ENCODE measurements at regions not wholly inside any gene's neighbourhood (a gene's known extent, or its start where the extent isn't known, plus 50 kb on each side); places are given as distances from the start of the nearest gene placed in this dataset.

DNA sequence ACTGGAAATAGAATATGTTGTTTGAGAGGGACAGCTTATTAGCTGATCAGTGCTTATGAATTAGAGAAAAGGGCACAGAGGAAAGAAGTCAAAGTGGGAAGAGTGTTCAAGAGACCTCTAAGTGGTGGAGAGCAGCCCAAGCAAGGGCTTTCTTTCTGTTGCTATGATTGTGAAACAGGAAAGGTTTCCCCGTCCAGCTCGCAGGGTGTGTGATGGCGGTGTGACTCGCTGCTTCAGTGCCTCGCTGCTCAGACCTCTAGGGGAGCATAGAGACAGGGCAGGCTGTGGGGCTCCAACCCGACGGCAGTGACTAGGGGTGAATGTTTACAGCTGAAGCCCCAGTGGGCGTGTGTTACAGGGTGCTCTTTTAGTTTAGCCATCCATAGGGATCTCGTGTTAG is 166.5 kb upstream of the COPS8 start:
- Histone ChIP-seq H3K27ac (ENCODE audit: low read depth, low read length) (no peak overlapping the region), H4K5ac (ENCODE audit: insufficient read length, low read depth, low read length) (no peak overlapping the region), H3K79me1 (ENCODE audit: low read depth, low read length) (no peaks in the 10 kb centered on the region), H4K91ac (replicated peaks; ENCODE audit: insufficient read length, low read length) (no peak overlapping the region), H2BK5ac (ENCODE audit: low read depth, low read length) (no peak overlapping the region), H4K8ac (ENCODE audit: extremely low read depth, insufficient read depth, low read length) (no peak overlapping the region), H2BK120ac (replicated peaks; ENCODE audit: low read depth, low read length) (no peak overlapping the region), H3K23me2 (ENCODE audit: low read depth, low read length) (no peaks in the 10 kb centered on the region), H3K9ac (replicated peaks in 1 of 4; ENCODE audit: extremely low read depth in 1 of 4, low read depth in 3 of 4, low read length in 3 of 4) (no peak overlapping the region), H3K14ac (ENCODE audit: insufficient read length) (no peak overlapping the region), H3K18ac (ENCODE audit: extremely low read depth, low read length) (no peak overlapping the region), H3K4me1 (replicated peaks in 1 of 4; ENCODE audit: control insufficient read depth in 3 of 4, insufficient read depth in 4 of 4, low read length in 3 of 4) (no peaks in the 10 kb centered on the region; a peak in 1 of 7 replicates), H3K4me3 (ENCODE audit: extremely low read depth in 1 of 4, insufficient read depth in 2 of 4, low read depth in 3 of 4, low read length in 4 of 4) (no peak overlapping the region), H3K36me3 (ENCODE audit: control insufficient read depth in 2 of 4, insufficient read depth in 4 of 4, low read length in 3 of 4) (no peaks in the 10 kb centered on the region), H2AK5ac (ENCODE audit: low read depth, low read length) (no peak overlapping the region), H2AFZ (ENCODE audit: low read length) (no peak overlapping the region), H3K9me3 (ENCODE audit: insufficient read depth in 2 of 2, low read depth in 1 of 2, low read length in 1 of 2) (no peaks in the 10 kb centered on the region), H4K20me1 (replicated peaks in 1 of 2; ENCODE audit: control insufficient read depth in 1 of 2, insufficient read depth in 2 of 2, low read length in 2 of 2) (no peaks in the 10 kb centered on the region), H2BK12ac (ENCODE audit: low read depth, low read length) (no peak overlapping the region), H3K4ac (replicated peaks; ENCODE audit: insufficient read length, low read depth, low read length) (no peak overlapping the region), H2BK15ac (ENCODE audit: low read length) (no peak overlapping the region), H3K4me2 (ENCODE audit: insufficient read depth in 1 of 2, low read depth in 2 of 2, low read length in 2 of 2) (no peak overlapping the region), H3K23ac (ENCODE audit: insufficient read length) (no peak overlapping the region), H3K79me2 (ENCODE audit: control insufficient read depth in 1 of 2, insufficient read depth in 2 of 2, low read length in 2 of 2) (no peaks in the 10 kb centered on the region), H3K56ac (replicated peaks; ENCODE audit: insufficient read length, low read depth, low read length) (no peak overlapping the region), H3K27me3 (replicated peaks in 1 of 4; ENCODE audit: control insufficient read depth in 3 of 4, extremely low read depth in 1 of 4, insufficient read depth in 3 of 4, low read length in 3 of 4) (no peaks in the 10 kb centered on the region), H2BK20ac (ENCODE audit: low read length) (no peak overlapping the region)
- POLR2A ChIA-PET (ENCODE audit: partially characterized antibody), result no interaction called here
- TF ChIP-seq, protein P1, sequence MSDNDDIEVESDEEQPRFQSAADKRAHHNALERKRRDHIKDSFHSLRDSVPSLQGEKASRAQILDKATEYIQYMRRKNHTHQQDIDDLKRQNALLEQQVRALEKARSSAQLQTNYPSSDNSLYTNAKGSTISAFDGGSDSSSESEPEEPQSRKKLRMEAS (IDR thresholded peaks at IDR 0.05), result no peak
- peak in 1 of 2 experiments; percentile 5; a peak in 1 of 4 replicates for TF ChIP-seq RAD21 (IDR thresholded peaks at IDR 0.05 in 1 of 2, conservative IDR thresholded peaks at IDR 0.05 in 1 of 2; ENCODE audit: low read depth in 2 of 2, low read length in 2 of 2)
- no peak for FAIRE-seq
- CTCF ChIA-PET (ENCODE audit: partially characterized antibody), result interaction anchor here (1.1 to 1.5 kb wide), 5 partner anchors 9 to 569 kb away, joined by 3 read pairs; no protein-coding TSS in a partner anchor
- no peak for DNase-seq (ENCODE audit: low read depth in 1 of 2, low spot score in 2 of 2)
- WGBS, 2 experiments (ENCODE audit: extremely low coverage in 1 of 2, insufficient coverage in 1 of 2, insufficient read length in 1 of 2, insufficient replicate concordance in 2 of 2, low coverage in 1 of 2, low lambda C conversion rate in 2 of 2, missing lambda C conversion rate in 1 of 2), result 88% methylated on average over 9 of the region's 9 CpGs; no CpG with 5 or more reads in 1 of the 2 experiments

Measured in H1 (cell line).